ENCODE measurements at regions not wholly inside any gene's neighbourhood (a gene's known extent, or its start where the extent isn't known, plus 50 kb on each side); places are given as distances from the start of the nearest gene placed in this dataset.

DNA sequence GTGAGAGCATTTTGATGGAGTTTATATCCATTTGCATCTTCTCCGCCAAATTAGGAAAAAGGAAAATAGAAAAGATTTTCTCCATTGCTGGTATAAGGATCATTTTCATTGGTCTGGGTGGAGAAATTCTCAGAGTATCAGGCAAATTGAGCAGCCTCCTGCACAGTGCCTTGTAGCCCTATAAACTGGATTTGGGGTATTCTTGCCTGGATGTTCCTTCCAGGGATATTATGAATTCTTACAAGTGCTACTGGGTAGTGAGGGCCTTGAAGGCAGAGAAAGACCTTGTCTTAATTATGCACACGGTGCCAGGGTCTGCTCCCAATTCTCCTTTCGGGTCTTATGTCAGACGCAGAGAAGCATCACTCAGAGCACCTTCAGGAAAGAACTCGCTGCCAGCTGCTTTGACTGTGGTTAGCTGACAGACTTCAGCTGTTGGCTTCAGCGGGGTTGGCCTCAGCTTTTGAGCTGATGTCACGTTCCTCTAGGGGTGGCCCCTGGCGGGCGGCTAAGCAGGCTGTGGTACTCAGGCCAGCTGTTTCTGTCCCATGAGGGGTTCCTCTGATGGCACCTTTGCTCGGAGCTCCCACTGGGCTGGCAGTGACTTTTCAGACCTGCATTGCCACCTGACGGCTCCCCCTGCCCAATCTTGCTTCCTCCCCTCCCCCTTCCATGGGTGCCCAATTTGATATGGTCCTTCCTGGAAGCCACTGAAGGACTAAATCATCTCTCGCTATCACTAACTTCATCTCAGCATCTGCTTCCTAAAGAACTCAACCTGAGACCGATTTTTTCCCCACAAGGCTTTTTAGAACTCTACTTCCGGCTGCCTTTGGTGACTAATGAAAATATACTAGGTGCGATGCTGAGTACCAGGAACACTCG lies 519.5 kb downstream of the BCOR start:
- no peak for DNase-seq

DNA sequence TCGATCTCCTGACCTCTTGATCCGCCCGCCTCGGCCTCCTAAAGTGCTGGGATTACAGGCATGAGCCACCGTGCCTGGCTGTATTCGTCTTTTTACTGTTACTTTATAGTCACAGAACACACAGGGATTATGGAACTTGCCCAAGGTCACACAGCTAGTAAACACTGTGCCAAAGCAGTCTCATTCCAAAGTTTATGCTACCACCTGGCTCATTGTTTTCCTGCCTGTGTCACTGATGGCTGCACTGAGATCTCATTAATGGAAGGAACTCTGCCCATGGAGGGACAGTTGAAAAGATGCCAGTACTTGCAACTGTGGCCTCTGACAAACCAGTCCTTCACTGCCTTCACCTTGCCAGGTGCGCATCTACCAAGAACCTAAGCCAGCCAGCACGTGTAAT lies 517.7 kb downstream of the BCOR start:
- DNase-seq = no peak

- DNase-seq = peak; percentile 39
Observed at GRCh38 chrX:39581411-39581810, 516.3 kb downstream of the BCOR start.

- DNase-seq = peak; percentile 46
Observed at GRCh38 chrX:39582091-39582490, 515.7 kb downstream of the BCOR start.

- no peak for DNase-seq
Observed at GRCh38 chrX:39582976-39583375, 514.8 kb downstream of the BCOR start.

- DNase-seq = no peak
Observed at GRCh38 chrX:39585808-39586207, 511.9 kb downstream of the BCOR start.

- no peak for DNase-seq
Observed at GRCh38 chrX:39586359-39586758, 511.4 kb downstream of the BCOR start.

DNA sequence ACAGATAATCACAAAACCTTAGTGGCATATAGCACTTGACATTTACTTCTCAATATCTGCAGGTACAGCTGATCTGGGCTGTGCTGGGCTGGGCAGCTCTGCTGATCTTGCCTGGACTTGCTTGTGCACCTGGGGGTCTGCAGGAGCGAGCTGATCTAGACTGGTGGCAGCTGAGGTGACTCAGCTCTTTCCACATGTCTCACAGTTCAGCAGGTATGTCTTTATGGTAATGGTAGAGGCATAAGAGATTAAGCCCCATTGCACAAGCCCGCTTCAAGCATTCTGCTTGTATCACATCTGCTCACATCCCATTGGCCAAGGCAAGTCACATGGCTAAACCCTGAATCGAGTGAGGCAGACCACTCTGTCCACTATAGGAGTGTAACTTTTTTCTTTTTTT lies 506.7 kb downstream of the BCOR start:
- DNase-seq = no peak

DNA sequence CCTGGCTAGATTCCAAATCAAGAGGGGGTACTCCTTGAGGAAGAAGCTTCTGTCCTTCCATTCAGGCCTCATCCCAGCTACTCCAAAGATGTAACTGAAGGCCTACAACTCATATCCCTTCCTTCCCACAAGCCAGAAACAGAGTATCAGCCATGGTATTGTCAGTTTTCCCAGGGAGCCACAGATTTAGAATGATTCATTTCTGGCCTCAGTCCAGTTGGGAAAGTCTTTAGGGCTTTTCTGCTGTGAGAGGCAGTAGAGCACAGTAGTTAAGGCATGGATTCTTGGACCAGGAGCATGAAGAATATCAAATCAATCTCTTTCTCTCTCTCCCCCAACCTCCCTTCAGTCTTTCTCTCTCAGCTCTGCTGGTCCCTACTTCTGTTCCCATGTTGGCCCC lies 505.0 kb downstream of the BCOR start:
- no peak for DNase-seq

GRCh38 chrX:39595977-39596376 lies 501.8 kb downstream of the BCOR start:
- DNase-seq = no peak

DNA sequence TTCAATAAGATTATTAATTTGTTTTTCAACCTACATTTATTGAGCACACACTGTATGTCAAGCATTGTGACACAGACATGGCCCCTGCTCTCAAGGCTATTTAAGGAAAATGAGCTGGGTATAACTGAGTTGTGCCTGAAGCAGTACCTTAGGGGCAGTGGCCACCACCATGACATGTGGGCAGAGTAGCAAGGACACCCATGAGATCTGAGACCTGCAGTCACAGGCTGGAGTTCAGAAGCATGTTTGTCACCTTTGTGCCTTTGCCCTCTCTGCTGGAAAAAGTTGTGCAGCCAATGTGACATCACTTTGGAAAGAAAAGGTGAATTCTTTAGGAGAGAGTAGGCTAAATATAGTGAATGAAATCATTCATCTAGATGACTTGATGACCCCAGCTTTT lies 501.3 kb downstream of the BCOR start:
- DNase-seq = no peak

- peak; percentile 94 for DNase-seq
Observed at GRCh38 chrX:39599339-39599738, 498.4 kb downstream of the BCOR start.

DNA sequence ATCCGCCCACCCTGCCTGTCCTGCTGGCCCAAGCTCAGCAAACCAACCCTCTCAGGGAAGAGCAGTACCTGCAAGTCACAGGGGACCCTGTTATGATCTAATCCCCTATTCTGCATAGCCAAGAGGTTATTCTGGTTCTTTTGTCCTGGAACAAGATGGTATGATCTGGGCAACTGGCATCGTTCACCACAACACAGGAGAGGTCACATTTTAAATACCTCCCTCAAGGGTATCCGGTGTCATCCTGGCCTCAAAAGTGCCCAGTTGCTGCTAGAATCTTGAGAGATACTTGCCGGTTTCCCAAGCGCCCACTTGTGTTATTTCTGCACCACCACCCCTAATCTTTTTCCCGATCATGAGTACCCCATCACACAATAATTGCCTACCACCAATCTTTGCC lies 497.5 kb downstream of the BCOR start:
- no peak for DNase-seq

DNA sequence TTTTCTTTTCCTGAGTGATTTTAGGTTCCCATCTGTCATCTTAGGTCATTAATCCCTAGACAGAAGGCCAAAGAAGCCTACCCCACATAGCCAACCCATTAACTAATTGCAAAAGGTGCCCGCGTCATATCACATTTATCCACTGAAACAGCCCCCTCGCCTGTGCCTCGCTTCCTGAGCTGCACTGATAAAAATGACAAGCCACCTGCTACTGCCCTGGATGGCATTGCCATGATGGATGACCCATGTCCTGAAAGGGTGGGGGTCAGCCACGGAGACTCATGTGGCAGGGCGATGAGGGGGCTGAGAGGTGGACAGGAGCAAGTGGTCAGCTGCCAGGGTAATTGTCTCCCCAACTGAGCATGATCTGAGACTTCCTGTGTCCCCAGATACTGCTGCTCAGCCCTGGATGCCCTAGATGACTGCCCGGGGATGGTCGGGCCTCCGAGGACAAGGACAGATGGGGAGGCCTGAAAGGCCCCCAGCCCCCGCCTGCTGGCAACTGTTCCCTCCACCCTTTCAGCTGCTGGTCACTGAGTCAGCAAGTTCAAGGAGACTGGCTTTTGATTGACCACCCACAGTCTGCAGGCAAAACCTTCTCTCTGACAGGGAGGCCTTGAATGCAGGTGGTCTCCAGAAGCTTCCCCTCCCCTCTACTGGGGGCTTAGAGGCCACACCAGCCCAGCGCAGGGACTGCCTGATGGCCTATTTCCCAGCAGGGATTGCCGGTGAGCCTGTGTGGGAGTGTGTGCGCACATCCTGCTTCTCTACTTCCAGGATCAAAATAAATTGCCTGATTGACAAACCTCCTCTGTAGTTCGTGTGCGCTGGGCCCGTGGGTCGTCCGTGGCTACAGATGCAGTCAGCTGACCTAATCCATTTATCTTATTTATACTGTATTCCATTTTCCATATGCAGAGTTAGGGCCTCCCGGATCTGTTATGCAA lies 496.3 kb downstream of the BCOR start:
- no peak for DNase-seq

DNA sequence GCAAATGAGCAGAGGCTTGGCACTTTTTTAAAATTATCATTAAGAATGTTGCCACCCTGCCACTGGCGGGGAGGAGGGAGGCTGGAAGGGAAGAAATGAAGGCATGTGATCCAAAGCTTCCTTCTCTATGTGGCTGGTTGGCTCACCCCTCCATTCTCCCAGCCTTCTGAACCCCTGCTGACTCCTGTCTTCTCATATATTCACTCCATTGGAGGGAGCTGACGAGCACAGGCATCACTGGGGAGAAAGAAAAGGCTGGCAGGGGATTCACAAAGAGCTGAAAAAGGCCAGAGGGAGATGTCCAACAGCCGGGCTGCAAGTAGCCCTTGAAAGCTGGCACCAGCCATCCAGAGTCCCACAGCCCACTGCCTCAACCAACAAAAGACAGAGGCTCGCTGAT lies 495.6 kb downstream of the BCOR start:
- no peak for DNase-seq

DNA sequence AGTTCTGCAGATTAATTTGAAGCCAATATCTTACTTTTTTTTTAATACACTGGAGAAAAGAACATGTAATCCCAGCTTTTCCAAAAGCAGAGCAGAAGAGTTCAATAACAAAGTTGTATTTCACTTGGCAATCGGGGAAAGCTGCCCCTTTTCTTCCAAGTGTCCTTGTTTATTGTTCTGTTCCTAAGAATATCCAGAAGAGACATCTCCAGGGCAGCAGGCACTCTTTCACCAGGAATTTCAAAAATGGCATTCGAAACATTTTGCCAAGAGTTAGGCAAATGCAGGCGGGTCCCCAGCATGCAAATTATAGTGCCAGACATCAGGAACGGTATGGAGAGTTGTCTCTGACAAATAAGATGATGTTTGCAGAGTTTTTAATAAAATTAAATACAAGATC lies 494.5 kb downstream of the BCOR start:
- no peak for DNase-seq

DNA sequence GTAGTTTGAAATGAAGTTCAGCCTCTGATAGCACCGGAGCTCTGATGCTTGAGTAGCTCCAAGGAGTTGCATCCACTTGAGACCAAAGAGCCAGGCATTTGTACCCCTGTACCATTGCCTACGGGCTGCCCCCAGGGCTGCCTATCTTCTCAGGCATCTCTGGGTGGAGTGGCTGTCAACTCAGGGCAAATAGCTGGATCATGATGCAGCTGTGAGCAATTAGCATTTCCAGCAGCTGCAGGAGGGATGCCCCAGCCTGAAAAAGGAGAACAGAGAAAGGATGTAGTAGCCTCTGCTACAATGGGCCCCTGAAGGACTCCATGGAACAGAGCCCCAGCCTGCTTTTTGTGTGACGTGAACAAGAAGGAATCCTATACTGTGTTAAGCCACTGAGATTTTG lies 492.6 kb downstream of the BCOR start:
- DNase-seq = no peak

DNA sequence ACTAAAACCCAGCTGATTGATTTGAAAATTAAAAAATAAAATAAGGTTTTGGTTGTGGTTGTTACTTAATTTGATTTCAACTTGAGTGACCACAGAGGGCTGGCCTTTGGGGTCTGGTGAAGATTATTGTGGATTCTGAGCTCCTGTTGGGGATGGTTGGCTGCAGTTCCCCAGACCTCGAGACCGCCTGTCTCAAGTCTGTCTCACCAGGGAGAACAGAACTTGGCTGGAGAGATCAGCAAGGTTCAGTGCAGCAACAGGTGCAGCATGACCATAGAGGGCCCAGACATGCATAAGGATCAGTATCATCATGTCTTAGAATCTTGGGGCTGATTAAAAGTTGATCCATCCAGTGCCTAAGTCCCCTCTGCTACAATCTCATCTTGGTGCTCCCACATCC lies 491.9 kb downstream of the BCOR start:
- no peak for DNase-seq

DNA sequence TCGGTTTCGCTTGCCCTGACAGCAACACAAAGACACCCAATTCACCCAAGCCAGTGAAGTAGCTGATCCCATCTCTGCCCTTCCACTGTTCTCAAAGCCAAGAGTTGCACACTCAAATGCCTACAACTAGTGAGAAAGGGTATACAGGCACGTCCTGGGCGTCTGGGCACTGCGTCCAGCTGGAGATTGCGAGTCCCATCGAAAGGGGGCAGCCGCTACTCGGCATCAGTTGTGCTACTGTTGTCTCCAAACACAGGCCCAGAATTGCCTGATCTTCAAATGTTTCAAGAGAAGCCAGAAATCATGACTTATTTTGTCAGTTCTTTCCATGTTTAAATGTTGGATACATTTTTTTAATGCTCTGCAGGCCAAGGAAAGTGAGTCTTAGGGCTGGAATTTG lies 487.8 kb downstream of the BCOR start:
- no peak for DNase-seq

- DNase-seq = no peak
Observed at GRCh38 chrX:39611468-39611867, 486.3 kb downstream of the BCOR start.

DNA sequence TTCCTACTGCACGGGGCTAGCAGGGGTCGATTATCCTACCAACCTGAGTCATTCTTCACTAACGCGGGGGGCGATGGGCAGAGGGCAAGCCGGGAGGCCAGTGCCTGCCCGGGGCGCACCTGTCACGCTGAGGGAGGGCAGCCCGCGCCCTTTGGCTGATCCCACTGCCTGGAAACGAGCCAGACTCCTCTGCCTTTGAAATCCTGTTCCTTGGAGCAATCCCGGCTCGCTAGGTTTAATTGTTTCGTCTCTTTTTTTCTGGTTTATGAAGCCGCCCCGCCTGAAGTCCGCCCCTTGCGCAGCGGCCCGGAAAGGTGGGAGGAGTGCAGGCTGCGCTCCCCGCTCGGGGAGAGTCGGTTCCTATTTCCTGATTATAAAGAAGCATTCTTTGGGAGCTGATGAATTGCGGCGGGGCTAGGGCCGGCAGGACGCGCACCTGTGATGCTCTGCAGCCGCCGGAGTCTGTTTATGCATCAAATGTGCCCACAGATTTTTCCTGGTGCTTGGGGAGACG lies 484.2 kb downstream of the BCOR start:
- peak; percentile 87 for DNase-seq

DNA sequence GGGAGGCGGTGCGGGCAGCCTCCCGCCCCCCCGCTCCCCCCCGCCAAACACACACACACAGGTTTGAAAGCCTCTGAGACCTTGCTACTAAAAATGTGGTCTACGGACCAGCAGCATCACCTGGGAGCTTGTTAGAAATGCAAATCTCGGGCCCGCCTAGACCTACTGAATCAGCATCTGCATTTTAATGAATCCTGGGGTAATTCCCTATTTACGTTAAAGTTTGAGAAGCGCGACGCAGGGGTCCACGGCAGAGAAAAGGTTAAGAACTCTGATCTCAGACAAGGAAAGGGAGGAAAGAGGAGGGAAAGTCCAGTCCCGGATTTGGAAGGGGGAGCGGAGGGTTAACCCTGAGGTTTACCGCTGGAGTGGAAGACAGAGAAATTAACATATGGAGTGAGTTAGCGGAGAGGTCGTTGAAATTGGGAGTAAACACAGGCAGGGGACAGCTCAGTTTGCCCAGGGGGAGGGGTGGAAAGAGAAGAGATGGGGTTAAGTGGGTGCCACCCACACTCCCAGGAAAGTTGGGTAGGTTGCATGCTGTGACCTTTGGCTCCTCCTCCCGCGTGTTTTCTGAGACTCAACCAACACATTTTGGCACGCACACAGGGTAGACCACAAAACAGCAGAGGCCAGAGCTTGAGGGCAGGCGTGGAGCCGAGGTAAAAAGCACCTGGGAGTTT lies 483.6 kb downstream of the BCOR start:
- peak; percentile 75 for DNase-seq

GRCh38 chrX:39614680-39614998 lies 483.1 kb downstream of the BCOR start:
- DNase-seq = no peak
